ENCODE measurements at regions not wholly inside any gene's neighbourhood (a gene's known extent, or its start where the extent isn't known, plus 50 kb on each side); places are given as distances from the start of the nearest gene placed in this dataset.
"Not testable (repeated sequence)": the region's sequence is repeated elsewhere in the genome, so short reads cannot be mapped to it uniquely, and the experiment has no call there.

DNA sequence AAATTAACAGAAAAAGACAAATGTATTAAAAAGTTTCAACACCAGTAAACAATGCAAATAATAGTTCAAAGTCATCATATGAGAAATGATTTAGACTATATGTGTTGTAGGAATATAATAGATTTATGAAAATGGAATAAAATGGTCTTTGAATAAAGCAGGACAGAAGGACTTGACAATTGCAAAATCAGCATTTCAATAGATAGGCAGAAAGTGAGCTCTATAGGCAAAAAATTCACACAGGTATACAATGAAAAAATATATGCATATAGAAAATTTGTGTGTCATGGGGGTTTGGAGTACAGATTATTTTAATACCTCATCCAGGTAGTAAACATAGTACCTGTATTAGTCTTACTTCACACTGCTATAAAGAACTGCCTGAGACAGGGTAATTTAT is 571.1 kb upstream of the EYS start:
- no peak overlapping the region for H3K4me3 ChIP-seq (replicated peaks; ENCODE audit: low read depth, low read length)
- TF ChIP-seq, protein P1, sequence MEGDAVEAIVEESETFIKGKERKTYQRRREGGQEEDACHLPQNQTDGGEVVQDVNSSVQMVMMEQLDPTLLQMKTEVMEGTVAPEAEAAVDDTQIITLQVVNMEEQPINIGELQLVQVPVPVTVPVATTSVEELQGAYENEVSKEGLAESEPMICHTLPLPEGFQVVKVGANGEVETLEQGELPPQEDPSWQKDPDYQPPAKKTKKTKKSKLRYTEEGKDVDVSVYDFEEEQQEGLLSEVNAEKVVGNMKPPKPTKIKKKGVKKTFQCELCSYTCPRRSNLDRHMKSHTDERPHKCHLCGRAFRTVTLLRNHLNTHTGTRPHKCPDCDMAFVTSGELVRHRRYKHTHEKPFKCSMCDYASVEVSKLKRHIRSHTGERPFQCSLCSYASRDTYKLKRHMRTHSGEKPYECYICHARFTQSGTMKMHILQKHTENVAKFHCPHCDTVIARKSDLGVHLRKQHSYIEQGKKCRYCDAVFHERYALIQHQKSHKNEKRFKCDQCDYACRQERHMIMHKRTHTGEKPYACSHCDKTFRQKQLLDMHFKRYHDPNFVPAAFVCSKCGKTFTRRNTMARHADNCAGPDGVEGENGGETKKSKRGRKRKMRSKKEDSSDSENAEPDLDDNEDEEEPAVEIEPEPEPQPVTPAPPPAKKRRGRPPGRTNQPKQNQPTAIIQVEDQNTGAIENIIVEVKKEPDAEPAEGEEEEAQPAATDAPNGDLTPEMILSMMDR (IDR thresholded peaks at IDR 0.05; ENCODE audit: low read length, missing control alignments), result no peak
- no peak for DNase-seq (ENCODE audit: low read depth)

DNA sequence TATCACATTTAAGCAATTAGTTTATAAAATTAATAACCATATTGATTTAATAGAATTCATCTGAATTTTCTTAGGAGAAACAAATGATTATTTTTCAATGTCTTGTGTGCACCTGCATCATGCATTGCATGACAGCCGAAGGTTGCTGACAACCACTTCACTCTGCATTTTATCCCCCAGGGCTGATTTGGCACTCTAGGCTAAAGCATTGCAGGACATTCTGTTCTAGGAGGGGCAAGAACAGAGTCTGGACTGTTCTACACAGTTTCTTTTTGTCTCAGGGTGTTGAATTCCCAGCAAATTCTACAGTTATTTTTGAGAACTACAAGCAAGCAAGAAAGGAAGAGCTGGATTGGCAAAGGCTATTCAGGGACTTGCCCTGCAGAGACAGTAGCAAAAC is 570.4 kb upstream of the EYS start:
- H3K4me3 ChIP-seq (replicated peaks; ENCODE audit: low read depth, low read length), result no peak overlapping the region

DNA sequence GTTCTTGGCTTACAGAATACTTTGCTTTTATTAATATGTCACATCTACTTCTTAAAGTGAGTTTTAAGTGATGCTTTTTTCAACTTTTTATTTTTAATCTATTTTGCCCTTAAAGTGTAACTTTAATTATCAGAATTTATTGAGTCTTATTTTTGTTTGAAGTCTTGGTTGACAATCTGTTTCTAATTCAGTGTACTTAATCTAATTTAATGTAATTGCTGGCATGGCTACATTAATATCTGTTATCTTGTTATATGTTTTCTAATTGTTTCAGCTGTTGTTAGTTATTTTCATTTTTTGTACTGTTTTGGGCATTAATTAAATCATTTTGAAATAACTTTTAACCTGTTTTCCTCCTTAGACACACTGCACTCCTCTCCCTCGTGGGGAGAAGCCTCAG is 558.7 kb upstream of the EYS start:
- H3K4me3 ChIP-seq (replicated peaks; ENCODE audit: low read depth, low read length), result no peak overlapping the region
- DNase-seq (ENCODE audit: low read depth), result no peak
- TF ChIP-seq, protein P1 (IDR thresholded peaks at IDR 0.05; ENCODE audit: low read length, missing control alignments), result no peak

More for the DNA sequence above, 570.4 kb upstream of the EYS start:
- TF ChIP-seq, protein P1 (IDR thresholded peaks at IDR 0.05; ENCODE audit: low read length, missing control alignments), result no peak
- no peak for DNase-seq (ENCODE audit: low read depth)

DNA sequence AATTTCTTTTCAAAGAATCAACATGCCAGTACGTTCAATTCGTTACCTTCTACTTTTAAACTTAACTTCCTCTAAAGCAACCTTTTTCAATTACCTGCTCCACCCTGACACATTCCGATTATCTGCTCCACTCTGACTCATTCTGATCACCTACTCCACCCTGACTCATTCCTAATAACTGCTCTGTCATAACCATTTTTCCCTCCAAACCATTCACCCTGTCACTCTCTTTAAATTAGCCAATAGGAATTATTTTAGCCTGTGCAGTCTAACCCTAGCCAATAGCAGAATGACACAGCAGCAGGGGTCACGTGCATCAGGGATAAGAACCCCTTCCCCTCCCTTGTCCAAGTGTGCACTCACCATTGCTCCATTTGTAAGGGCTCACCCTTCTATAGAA is 557.4 kb upstream of the EYS start:
- no peak for DNase-seq (ENCODE audit: low read depth)
- H3K4me3 ChIP-seq (replicated peaks; ENCODE audit: low read depth, low read length), result no peak overlapping the region
- TF ChIP-seq, protein P1 (IDR thresholded peaks at IDR 0.05; ENCODE audit: low read length, missing control alignments), result no peak

DNA sequence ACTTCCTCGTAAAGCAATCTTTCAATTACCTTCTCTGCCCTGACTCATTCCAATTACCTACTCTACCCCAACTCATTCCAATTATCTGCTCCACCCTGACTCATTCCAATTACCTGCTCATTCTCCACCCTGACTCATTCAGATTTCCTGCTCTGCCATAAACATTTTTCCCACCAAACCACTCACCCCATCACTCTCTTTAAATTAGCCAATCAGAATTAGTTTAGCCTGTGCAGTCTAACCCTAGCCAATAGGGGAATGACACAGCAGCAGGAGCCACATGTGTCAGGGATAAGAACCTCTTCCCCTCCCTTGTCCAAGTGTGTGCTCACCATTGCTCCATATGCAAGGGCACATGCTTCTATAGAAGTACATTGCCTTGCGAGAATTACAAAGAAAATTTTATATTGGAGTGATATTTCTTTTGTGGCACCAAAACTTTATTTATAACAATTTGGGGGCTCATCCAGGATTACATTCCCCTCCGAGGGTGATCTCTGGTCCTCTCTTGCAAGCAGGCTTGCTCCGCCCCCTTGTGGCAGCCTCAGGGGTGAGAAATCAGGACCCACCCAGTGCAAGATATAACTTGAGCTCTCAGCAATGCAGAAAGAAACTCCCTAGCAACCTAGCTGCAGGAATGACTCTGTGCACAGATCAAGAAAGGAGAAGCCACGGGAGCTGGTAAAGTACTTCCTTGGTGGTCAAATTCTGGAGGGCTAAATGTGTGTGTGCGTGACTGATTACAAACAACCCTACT is 551.9 kb upstream of the EYS start:
- not testable (repeated sequence) for H3K4me3 ChIP-seq (replicated peaks; ENCODE audit: low read depth, low read length); DNase-seq (ENCODE audit: low read depth)

DNA sequence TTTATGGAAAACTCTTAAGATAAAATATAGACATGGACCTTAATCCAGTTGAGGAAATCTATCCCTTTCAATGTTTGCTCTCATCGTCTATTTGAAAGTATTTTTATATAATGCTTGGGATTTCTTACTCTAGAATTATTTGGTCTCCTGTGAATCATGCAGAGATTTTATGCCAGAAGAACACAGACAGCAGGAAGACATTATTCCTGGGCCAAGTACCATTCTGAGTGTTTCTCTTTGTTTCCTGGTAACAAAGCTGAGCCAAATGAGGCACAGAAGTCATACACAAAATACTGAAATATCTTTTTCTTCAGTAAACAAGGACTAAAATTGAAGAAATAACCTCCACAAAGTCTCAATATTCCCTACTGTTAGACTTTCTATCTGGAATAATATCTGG is 538.2 kb upstream of the EYS start:
- no peak overlapping the region for H3K4me3 ChIP-seq (replicated peaks; ENCODE audit: low read depth, low read length)
- DNase-seq (ENCODE audit: low read depth), result no peak
- TF ChIP-seq, protein P1 (IDR thresholded peaks at IDR 0.05; ENCODE audit: low read length, missing control alignments), result no peak

DNA sequence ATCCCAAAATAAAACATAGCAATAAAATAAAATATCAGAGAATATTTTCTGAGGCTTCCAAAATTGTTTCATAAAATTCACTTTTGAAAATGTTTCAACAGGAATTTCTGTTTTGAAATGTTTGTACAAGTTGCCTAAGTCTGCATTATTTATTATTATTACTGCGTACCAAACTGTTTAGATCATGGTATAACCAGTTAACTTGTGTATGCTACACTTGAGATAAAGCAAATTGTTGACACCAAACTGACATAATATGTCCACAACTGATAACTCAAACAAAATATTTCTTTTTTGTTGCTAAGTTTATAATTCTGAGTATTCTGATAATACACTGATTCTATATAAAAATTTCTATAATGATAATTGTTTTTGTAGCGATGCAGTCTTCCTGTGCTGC is 531.8 kb upstream of the EYS start:
- TF ChIP-seq, protein P1 (IDR thresholded peaks at IDR 0.05; ENCODE audit: low read length, missing control alignments), result no peak
- H3K4me3 ChIP-seq (replicated peaks; ENCODE audit: low read depth, low read length), result no peak overlapping the region
- DNase-seq (ENCODE audit: low read depth), result no peak

Data from fibroblast of pulmonary artery (primary cell).